ENCODE measurements at regions not wholly inside any gene's neighbourhood (a gene's known extent, or its start where the extent isn't known, plus 50 kb on each side); places are given as distances from the start of the nearest gene placed in this dataset.

DNA sequence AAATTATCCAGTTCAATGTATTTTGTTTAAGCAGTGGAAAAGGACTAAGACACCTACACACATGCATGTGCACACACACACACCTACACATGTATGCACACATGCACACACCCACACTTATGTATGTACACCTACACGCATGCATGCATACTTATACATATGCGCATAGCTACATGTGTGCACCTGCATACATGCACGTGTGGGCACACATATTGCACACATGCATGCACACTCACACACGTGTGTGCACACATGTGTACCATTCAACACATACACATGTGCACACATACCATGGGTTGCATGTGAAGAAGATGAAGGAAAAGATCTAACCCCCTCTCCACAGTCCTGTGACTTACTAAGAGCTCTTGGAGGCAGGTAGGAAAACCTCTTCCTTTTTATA lies 122.0 kb upstream of the MAFB start:
- H3K36me3 Mint-ChIP-seq = no peaks in the 10 kb centered on the region
- no peaks in the 10 kb centered on the region for H3K9me3 Mint-ChIP-seq
- H3K4me1 Mint-ChIP-seq = no peaks in the 10 kb centered on the region
- no peak overlapping the region for H3K4me3 Mint-ChIP-seq
- peaks cover 3% of the 10 kb centered on the region for H3K27me3 Mint-ChIP-seq
- no peak overlapping the region for H3K27ac Mint-ChIP-seq

DNA sequence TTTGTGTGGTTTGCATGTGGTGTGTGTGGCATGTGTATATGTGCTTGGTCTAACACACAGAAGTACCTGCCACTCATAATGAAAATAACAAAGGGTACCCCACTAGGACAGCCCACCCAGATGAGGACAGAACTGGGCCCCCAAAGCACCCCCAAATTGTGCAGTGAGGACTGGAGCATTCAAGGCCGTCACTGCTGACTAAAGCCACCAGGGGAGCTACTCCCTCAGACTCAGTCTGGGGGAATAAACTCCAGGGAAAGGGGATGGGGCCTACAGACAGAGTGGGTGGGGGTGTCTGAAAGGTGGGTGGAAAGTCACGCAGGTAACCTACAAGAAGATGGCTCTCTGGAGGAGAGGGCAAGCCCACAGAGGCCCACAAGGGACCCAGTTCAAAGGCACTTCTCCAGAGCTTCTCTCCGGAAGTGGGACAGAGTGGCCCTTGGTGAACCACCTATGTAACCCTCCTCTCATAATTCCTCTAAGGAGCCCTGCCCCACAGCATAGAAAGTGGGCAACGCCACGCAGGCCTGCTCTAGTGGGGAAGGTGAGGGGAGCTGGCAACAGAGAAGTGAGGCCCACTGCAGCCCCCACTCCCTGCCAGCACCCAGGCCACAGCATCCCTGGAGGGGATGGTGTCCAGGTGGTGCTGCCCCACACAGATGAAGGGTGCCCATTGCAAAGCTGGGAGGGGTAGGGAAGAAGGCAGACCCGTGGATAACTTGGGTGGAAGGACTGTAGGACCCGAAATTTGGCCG lies 122.8 kb upstream of the MAFB start:
- no peaks in the 10 kb centered on the region for H3K4me1 Mint-ChIP-seq
- H3K27me3 Mint-ChIP-seq = peaks cover 2% of the 10 kb centered on the region
- no peak overlapping the region for H3K4me3 Mint-ChIP-seq
- H3K36me3 Mint-ChIP-seq = no peaks in the 10 kb centered on the region
- no peak overlapping the region for H3K27ac Mint-ChIP-seq
- H3K9me3 Mint-ChIP-seq = no peaks in the 10 kb centered on the region

DNA sequence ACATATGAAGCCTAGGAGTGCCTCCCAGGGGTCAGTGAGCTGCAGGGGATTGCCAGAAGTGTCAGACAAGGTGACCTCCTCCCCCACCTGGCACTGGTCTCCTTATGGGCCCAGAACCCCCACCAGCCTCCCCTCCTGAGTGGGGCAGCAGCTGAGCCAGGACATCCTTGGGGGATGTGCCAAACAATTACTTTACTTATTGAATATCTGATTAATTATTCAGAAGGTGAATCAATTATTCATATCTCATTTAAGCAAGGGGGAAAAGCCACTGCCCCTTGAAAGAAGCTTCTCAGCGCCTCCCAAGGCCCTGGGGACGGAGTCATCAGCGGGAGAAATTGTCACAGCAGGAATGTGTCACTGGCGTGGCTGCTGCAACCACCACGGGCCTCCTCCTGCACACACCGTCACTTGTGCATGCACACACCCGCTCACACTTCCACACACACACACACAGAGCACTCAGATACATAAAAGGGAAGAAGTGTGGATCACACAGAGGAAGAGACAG lies 123.4 kb upstream of the MAFB start:
- no peak overlapping the region for H3K27ac Mint-ChIP-seq

DNA sequence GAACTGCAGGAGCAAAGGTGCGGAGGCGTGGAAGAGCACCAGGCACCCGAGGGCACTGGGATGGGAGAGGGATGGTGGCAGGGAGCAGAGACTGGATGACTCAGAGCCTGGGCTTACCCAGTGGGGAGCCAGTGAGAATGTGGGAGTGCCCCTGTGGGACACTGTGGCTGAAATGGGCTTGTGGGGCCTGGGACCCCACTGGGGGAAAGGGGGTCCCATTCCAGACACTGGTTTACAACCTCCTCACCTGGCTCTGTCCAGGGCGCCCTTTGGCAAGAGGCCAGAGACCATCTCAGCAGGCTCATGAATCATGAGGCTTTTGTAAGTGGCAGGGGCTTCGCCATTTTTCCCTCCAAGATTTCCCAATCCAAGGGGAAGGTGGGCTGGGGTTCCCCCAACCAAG lies 124.0 kb upstream of the MAFB start:
- no peaks in the 10 kb centered on the region for H3K27me3 Mint-ChIP-seq
- H3K36me3 Mint-ChIP-seq = no peaks in the 10 kb centered on the region
- H3K4me1 Mint-ChIP-seq = no peaks in the 10 kb centered on the region
- H3K9me3 Mint-ChIP-seq = no peaks in the 10 kb centered on the region
- no peak overlapping the region for H3K27ac Mint-ChIP-seq
- H3K4me3 Mint-ChIP-seq = no peak overlapping the region

More for the DNA sequence above, 123.4 kb upstream of the MAFB start:
- H3K9me3 Mint-ChIP-seq = no peaks in the 10 kb centered on the region
- H3K27me3 Mint-ChIP-seq = no peaks in the 10 kb centered on the region
- no peaks in the 10 kb centered on the region for H3K4me1 Mint-ChIP-seq
- H3K36me3 Mint-ChIP-seq = no peaks in the 10 kb centered on the region
- no peak overlapping the region for H3K4me3 Mint-ChIP-seq

DNA sequence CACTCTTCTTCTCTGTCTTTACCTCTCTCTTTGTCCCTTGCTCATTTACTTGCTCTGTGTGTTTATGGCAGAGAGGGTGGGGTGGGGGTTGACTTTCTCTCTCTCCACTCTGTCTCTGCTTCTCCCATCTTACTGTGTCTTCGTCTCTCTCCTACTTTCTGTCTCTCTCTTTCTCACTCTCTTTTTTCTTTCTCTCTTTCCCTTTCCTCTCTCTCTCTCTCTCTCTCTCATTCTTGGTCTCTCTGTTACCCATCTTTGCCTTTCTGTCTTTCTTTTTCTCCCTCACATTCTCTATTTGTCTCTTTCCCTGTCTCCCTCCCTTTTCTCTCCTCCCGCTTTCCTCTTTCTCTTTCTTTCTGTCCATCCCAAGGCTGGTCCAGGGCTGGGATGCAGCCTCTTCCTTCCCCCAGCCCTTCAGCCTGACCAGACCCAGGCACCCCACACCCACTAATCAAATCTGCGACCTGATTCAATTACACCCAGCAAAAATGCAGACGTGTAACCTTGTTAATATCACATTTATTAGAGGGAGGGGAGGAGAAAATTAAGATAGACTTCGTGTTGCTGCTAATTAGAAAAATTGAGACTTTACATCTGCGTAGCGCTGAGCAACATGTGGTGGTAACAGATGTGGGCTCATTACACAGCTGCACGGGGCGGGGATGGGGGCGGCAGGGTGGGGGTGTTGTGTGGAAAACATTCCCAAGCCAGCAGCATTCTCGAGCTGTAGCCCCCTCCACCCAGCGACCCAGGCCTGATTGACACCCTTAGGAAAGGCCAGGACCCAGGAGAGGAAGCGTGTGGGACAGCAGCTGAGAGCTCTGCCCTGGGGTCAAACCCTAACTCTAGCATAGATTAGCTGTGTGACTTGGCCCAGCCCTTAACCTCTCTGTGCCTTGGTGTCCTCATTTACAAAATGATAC lies 124.9 kb upstream of the MAFB start:
- Mint-ChIP-seq H3K4me1 (no peaks in the 10 kb centered on the region), H3K4me3 (no peak overlapping the region), H3K36me3 (no peaks in the 10 kb centered on the region), H3K9me3 (no peaks in the 10 kb centered on the region), H3K27me3 (no peaks in the 10 kb centered on the region), H3K27ac (no peak overlapping the region)

DNA sequence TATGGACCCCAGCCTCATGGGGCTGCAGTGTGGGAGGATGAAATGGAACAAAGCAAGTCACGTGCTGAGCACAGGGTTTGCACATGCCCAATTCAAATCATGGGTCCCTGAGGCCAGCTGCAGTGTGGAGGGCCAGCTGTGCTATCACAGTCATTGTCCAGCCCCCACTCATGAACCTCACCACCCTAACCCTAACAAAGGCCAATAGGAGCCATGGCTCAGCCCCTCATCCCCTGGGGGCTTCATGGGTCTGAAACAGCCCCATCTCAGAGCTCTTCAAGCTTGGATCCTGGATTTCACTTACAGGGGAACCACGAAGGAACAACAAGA lies 125.6 kb upstream of the MAFB start:
- Mint-ChIP-seq H3K27me3 (no peaks in the 10 kb centered on the region), H3K4me1 (no peaks in the 10 kb centered on the region), H3K9me3 (no peaks in the 10 kb centered on the region), H3K4me3 (no peak overlapping the region), H3K27ac (no peak overlapping the region), H3K36me3 (no peaks in the 10 kb centered on the region)

DNA sequence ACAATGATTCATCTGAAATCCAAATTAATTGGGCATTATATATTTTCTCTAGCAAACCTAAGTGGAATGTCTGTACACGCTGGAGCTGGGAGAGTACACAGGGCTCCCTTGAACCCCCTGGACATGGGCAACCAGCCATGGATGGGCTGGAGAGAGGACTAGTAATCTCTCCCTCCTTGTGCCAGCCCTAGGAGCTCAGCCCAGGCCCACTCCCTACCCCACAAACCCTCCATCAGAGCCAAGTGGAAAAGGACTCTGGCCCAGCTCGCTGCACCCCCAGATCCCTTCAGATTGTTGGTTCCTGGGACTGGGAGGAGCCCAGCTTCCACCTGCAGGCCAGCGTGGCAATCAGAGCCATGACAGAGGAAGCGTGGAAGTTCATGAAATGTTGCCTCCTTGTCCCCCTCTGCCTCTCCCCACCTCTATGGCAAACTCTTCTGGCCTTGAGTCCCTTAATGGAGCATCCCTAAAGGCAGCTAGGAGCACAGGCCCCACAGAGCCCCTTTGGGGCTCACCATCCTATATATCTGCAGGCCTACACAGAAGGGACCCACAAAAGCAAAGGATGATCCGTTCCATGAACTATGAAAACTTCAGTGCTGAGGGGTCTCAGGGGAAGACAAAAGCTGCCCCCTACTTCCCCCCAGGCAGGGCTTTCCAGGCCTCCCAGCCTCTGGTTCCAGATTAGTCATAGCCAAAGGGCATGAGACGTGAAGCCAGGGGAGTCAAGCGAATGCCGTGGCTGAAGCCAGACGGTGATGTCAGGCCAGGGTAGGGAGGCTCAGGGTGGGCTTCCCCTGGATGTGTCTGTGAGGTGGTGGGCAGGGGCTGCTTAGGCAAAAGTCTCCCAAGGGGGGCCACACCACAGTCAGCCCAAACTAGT lies 126.4 kb upstream of the MAFB start:
- Mint-ChIP-seq H3K27ac (no peak overlapping the region), H3K36me3 (no peaks in the 10 kb centered on the region), H3K9me3 (no peaks in the 10 kb centered on the region)

DNA sequence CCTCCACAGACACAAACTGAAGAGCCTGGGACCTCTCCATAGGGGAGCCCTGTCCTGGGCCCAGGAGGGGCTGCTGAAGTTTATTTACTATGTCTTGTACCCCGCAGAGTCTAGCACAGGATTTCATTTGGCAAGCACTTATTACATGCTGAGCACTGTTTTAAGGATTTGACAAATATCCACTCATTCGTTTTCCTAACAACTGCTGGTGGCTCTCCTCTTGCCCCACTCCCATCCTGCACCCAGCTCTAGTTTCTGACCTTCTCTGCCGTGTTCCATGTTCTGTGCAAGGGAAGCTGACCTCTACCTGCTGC lies 127.0 kb upstream of the MAFB start:
- H3K4me3 Mint-ChIP-seq = no peak overlapping the region
- H3K4me1 Mint-ChIP-seq = no peaks in the 10 kb centered on the region
- H3K27me3 Mint-ChIP-seq = no peaks in the 10 kb centered on the region
- H3K27ac Mint-ChIP-seq = no peak overlapping the region
- H3K9me3 Mint-ChIP-seq = no peaks in the 10 kb centered on the region
- no peaks in the 10 kb centered on the region for H3K36me3 Mint-ChIP-seq

More for the DNA sequence above, 126.4 kb upstream of the MAFB start:
- H3K27me3 Mint-ChIP-seq = no peaks in the 10 kb centered on the region
- no peaks in the 10 kb centered on the region for H3K4me1 Mint-ChIP-seq
- H3K4me3 Mint-ChIP-seq = no peak overlapping the region

DNA sequence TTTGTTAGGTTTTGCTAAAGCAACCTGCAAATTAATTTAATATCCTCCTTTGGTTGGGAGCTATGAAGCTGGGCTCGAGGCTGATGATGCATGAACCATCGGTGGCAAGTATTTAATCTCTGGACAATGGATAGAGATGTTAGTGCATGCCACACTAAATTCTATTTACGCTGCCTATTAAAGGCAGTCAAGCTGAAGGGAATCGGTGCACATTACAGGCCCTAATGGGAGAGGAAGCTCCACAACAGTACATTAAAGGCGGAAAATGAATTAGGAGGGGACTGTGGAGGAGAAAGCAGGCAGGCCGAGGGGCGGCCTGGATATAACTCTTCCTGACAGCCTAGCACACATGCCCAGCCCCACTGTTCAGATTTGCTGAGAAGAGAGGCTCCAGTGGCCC lies 132.4 kb upstream of the MAFB start:
- Mint-ChIP-seq H3K27ac (no peak overlapping the region), H3K4me1 (no peaks in the 10 kb centered on the region), H3K9me3 (no peaks in the 10 kb centered on the region), H3K4me3 (no peak overlapping the region), H3K36me3 (no peaks in the 10 kb centered on the region), H3K27me3 (peaks cover 1% of the 10 kb centered on the region)

DNA sequence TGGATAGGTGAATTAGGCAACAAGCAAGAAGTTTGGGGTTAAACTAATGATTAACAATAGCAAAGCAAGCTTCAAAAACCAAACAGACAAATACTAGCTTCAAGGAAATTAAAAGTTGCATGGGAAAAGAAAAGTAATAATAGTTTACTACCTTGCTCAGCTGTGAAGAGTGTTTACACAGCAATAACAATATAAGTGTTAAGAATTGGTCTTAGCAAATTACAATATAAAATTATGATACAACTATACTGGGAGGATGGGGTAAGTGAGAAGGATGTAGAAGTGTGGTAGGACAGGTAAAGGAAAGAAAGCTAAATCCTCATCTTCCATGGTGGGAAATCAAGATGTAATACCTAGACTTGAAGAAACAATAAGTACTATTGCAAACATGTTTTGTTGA lies 137.7 kb upstream of the MAFB start:
- no peaks in the 10 kb centered on the region for H3K4me1 Mint-ChIP-seq
- peaks cover 1% of the 10 kb centered on the region for H3K27me3 Mint-ChIP-seq
- H3K9me3 Mint-ChIP-seq = no peaks in the 10 kb centered on the region
- H3K36me3 Mint-ChIP-seq = no peaks in the 10 kb centered on the region
- no peak overlapping the region for H3K27ac Mint-ChIP-seq
- H3K4me3 Mint-ChIP-seq = no peak overlapping the region

DNA sequence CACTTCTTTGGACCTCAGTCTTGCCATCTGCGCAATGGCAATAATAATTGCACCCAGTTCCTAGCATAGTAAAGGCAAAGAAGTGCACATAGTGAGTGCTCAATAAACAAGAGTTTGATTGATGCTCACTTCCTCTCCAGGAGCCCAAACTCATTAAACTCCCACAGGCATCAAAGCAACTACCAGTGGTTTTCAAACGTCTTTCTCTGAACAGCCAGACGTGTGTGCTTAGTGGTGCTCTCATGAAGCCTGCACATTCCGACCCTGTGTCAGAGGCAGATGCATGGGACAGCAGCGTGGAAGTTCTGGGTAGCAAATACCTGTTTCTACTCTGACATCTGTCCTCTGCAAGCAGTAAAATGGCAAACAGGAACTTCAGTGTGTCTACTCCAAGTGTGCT lies 146.3 kb upstream of the MAFB start:
- H3K27ac Mint-ChIP-seq = no peak overlapping the region
- peaks cover 7% of the 10 kb centered on the region for H3K9me3 Mint-ChIP-seq
- H3K4me3 Mint-ChIP-seq = no peak overlapping the region
- no peaks in the 10 kb centered on the region for H3K36me3 Mint-ChIP-seq
- H3K27me3 Mint-ChIP-seq = peaks cover 11% of the 10 kb centered on the region
- H3K4me1 Mint-ChIP-seq = no peaks in the 10 kb centered on the region

DNA sequence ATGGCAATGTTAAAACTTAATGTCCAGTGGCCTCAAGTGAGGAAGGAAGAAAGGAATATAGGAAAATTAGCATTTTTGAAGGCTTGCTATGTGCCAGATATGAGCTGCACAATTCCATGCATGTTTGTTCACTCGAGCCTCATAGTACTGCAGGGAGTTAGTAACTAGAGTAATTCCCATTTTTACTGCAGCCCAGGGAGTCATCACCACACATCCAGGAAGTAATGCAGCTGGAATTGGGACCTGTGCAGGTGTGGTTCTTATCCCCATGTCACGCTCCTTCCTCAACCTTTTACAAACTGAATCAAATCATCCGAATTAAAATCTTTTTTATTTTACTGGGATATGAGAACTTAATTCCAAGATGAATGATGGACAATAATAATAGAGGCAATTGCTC lies 149.5 kb upstream of the MAFB start:
- Mint-ChIP-seq H3K4me1 (no peaks in the 10 kb centered on the region), H3K36me3 (no peaks in the 10 kb centered on the region), H3K27ac (no peak overlapping the region), H3K27me3 (peaks cover 14% of the 10 kb centered on the region), H3K9me3 (peaks cover 7% of the 10 kb centered on the region), H3K4me3 (no peak overlapping the region)

DNA sequence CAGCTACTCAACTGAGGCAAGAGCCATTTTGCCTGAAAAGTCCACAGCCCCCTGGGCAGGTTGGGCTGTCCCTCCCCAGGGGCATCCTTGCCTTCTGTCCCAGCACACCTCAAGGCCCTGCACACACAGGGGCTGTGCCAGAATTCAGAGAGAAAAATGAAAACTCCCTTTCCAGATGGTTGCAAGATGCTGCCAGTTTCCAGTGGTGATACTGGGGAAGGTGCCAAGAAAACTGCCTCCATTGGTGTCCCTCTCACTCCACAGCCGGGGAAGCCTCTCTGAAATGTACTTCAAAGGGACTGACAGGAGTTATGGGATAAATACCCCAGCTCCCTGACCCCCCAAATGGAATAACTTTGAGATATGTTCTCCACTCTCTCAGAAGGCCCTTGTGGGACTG lies 154.2 kb upstream of the MAFB start:
- Mint-ChIP-seq H3K36me3 (no peaks in the 10 kb centered on the region), H3K27ac (no peak overlapping the region), H3K27me3 (peaks cover 6% of the 10 kb centered on the region), H3K4me1 (no peaks in the 10 kb centered on the region), H3K4me3 (no peak overlapping the region), H3K9me3 (no peaks in the 10 kb centered on the region)

DNA sequence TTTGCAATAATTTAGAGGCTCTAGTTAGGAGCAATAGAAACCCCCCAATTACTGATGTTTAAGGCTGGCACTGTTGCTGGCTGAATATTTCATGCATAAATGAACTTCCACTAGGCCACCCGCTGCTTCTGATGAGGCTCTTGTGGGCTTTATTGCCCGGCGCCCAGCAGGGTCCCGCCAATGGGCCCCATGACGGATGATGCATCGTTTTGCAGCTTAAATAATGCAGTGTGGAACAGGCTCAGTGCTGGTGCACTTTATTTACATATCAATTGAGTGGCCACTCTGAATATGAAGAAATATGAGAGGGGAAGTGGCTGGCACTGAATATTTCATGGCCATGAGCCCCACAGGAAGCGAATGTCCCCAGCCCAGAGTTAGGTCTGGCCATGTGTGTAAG lies 155.3 kb upstream of the MAFB start:
- Mint-ChIP-seq H3K27me3 (peaks cover 4% of the 10 kb centered on the region), H3K27ac (no peak overlapping the region), H3K4me1 (no peaks in the 10 kb centered on the region), H3K4me3 (no peak overlapping the region), H3K9me3 (no peaks in the 10 kb centered on the region), H3K36me3 (no peaks in the 10 kb centered on the region)

DNA sequence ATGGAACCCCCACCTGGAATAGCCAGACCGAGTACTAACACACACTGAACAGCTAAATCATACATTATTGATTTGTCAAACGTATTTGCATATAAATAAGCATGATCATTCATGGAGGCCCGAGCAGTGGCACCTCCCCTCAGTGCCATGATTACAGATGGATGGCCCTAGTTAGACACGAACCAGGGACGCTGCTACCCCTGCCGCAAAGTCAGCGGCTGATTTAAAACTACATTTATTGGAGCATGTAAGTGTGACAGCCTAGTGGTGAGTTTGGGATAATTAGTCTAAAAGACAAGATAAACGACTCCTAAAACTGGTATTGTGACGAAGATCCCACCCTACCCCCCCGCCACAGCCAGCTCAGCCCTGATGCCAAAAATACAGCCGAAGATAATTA lies 159.1 kb upstream of the MAFB start:
- Mint-ChIP-seq H3K4me1 (no peaks in the 10 kb centered on the region), H3K27me3 (no peaks in the 10 kb centered on the region), H3K27ac (no peak overlapping the region), H3K36me3 (no peaks in the 10 kb centered on the region), H3K4me3 (no peak overlapping the region), H3K9me3 (no peaks in the 10 kb centered on the region)

DNA sequence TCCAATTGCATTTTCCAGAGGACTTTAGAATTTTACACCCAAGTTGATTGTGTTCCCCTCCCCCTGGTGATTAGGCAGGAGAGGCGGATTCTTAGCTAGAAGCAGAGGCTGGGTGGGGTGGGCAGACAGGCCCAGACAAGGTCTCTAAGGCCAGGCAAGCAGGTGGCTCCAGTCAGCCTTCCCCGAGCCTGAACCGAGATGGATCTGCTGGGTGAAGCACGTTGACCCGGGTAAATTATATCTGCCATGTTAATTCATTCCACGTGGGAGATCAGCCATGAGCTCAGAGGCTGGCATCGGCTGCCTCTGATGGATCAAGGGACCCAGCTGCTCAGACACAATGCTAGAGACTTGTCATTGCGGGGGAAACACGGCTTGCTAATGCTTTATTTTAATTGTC lies 159.5 kb upstream of the MAFB start:
- Mint-ChIP-seq H3K27ac (no peak overlapping the region), H3K36me3 (no peaks in the 10 kb centered on the region), H3K9me3 (no peaks in the 10 kb centered on the region), H3K4me1 (no peaks in the 10 kb centered on the region), H3K27me3 (no peaks in the 10 kb centered on the region), H3K4me3 (no peak overlapping the region)
